H1 (cell line): ENCODE measurements at regions not wholly inside any gene's neighbourhood (a gene's known extent, or its start where the extent isn't known, plus 50 kb on each side); places are given as distances from the start of the nearest gene placed in this dataset.

ENCODE experiments used
- CTCF ChIA-PET: fragments of 300-600 bp; sonication (Branson Sonifier 250); formaldehyde crosslinking; loops from one replicate; lab custom pipeline; 2021; ENCODE audit not compliant: partially characterized antibody; lab: Charles Lee
- POLR2A ChIA-PET: fragments of 300-600 bp; sonication (Branson Sonifier 250); formaldehyde crosslinking; loops from one replicate; lab custom pipeline; 2021; ENCODE audit warnings: inconsistent platforms; ENCODE audit not compliant: partially characterized antibody; lab: Charles Lee
- DNase-seq, 2 experiments: peaks; one replicate each; pipeline versions ENCODE4 v3.0.0 to v3.0.0-alpha.2; 2010 to 2022; ENCODE audit warnings: low spot score in 2 of 2, low read depth in 1 of 2, mixed read lengths in 1 of 2
- FAIRE-seq: peaks from 2 replicates; lab custom pipeline; 2011; peaks lifted over from hg19 to GRCh38; lab: Jason Lieb, UNC
- H2AFZ ChIP-seq: 2 replicates; pipeline ENCODE4 v1.8.1; 2012; ENCODE audit warnings: low read length, inconsistent platforms
- H2AK5ac ChIP-seq: 2 replicates; pipeline ENCODE4 v1.6.1; 2013; ENCODE audit warnings: low read depth, low read length
- H2BK120ac ChIP-seq: replicated peaks from 2 replicates; pipeline ENCODE3; 2013; ENCODE audit warnings: low read depth, low read length, inconsistent platforms
- H2BK12ac ChIP-seq: 2 replicates; pipeline ENCODE4 v1.6.1; 2013; ENCODE audit warnings: low read depth, low read length
- H2BK15ac ChIP-seq: 2 replicates; pipeline ENCODE4 v1.6.1; 2013; ENCODE audit warnings: low read length
- H2BK20ac ChIP-seq: 2 replicates; pipeline ENCODE4 v1.6.1; 2013; ENCODE audit warnings: low read length
- H2BK5ac ChIP-seq: 2 replicates; pipeline ENCODE4 v1.6.1; 2013; ENCODE audit warnings: low read depth, low read length
- H3K14ac ChIP-seq: 2 replicates; pipeline ENCODE4 v1.6.1; 2013; ENCODE audit warnings: inconsistent platforms; ENCODE audit not compliant: insufficient read length
- H3K18ac ChIP-seq: 2 replicates; pipeline ENCODE4 v1.6.1; 2013; ENCODE audit warnings: low read length; ENCODE audit errors: extremely low read depth
- H3K23ac ChIP-seq: 2 replicates; pipeline ENCODE4 v1.6.1; 2013; ENCODE audit warnings: inconsistent platforms; ENCODE audit not compliant: insufficient read length
- H3K23me2 ChIP-seq: 2 replicates; pipeline ENCODE4 v1.6.1; 2013; ENCODE audit warnings: low read depth, low read length
- H3K27ac ChIP-seq: 2 replicates; pipeline ENCODE4 v1.6.1; 2011; ENCODE audit warnings: low read depth, low read length, inconsistent platforms
- H3K27me3 ChIP-seq, 4 experiments: replicated peaks in 1 of 4; 1 replicate in 1 of 4; 2 replicates in 3 of 4; pipeline versions ENCODE4 v1.6.1 to v1.8.1; 2011 to 2013; ENCODE audit warnings: low read length in 3 of 4, mild to moderate bottlenecking in 3 of 4, inconsistent platforms in 2 of 4, mixed read lengths in 2 of 4, moderate library complexity in 1 of 4; ENCODE audit not compliant: control insufficient read depth in 3 of 4, insufficient read depth in 3 of 4; ENCODE audit errors: extremely low read depth in 1 of 4
- H3K36me3 ChIP-seq, 4 experiments: 2 replicates each; pipeline versions ENCODE4 v1.6.1 to v1.8.1; 2011 to 2013; ENCODE audit warnings: mild to moderate bottlenecking in 4 of 4, low read length in 3 of 4, moderate library complexity in 2 of 4, control low read depth in 1 of 4, inconsistent platforms in 1 of 4; ENCODE audit not compliant: insufficient read depth in 4 of 4, control insufficient read depth in 2 of 4
- H3K4ac ChIP-seq: replicated peaks from 2 replicates; pipeline ENCODE3; 2013; ENCODE audit warnings: low read length, low read depth, mixed read lengths, inconsistent platforms; ENCODE audit not compliant: insufficient read length
- H3K4me1 ChIP-seq, 4 experiments: replicated peaks in 1 of 4; 1 replicate in 1 of 4; 2 replicates in 3 of 4; pipeline versions ENCODE4 v1.6.1 to v1.8.1; 2011 to 2013; ENCODE audit warnings: low read length in 3 of 4, inconsistent platforms in 2 of 4, mixed read lengths in 1 of 4; ENCODE audit not compliant: insufficient read depth in 4 of 4, control insufficient read depth in 3 of 4
- H3K4me2 ChIP-seq, 2 experiments: 2 replicates each; pipeline versions ENCODE4 v1.6.1 to v1.8.1; 2011 to 2013; ENCODE audit warnings: low read depth in 2 of 2, low read length in 2 of 2, control low read depth in 1 of 2, inconsistent platforms in 1 of 2, mild to moderate bottlenecking in 1 of 2; ENCODE audit not compliant: insufficient read depth in 1 of 2
- H3K4me3 ChIP-seq, 4 experiments: fragments of 200-600, 300-600 bp in 1 of 4; sonication (generic), shearing (Covaris generic), sonication (Bioruptor Twin) in 1 of 4; 2 replicates each; pipeline versions ENCODE4 v1.5.1 to v1.8.1; 2011 to 2016; ENCODE audit warnings: low read length in 4 of 4, low read depth in 3 of 4, control low read depth in 2 of 4, inconsistent platforms in 2 of 4, mild to moderate bottlenecking in 2 of 4, mixed read lengths in 1 of 4, moderate library complexity in 1 of 4; ENCODE audit not compliant: insufficient read depth in 2 of 4; ENCODE audit errors: extremely low read depth in 1 of 4
- H3K56ac ChIP-seq: replicated peaks from 2 replicates; pipeline ENCODE3; 2013; ENCODE audit warnings: low read depth, mild to moderate bottlenecking, mixed read lengths, low read length, inconsistent platforms; ENCODE audit not compliant: insufficient read length
- H3K79me1 ChIP-seq: 2 replicates; pipeline ENCODE4 v1.6.1; 2013; ENCODE audit warnings: low read depth, low read length, control low read depth
- H3K79me2 ChIP-seq, 2 experiments: 2 replicates each; pipeline versions ENCODE4 v1.6.1 to v1.8.1; 2012 to 2013; ENCODE audit warnings: low read length in 2 of 2, mild to moderate bottlenecking in 2 of 2, inconsistent platforms in 1 of 2; ENCODE audit not compliant: insufficient read depth in 2 of 2, control insufficient read depth in 1 of 2
- H3K9ac ChIP-seq, 4 experiments: replicated peaks in 1 of 4; 1 replicate in 1 of 4; 2 replicates in 3 of 4; pipeline versions ENCODE4 v1.6.1 to v1.8.1; 2011 to 2013; ENCODE audit warnings: low read depth in 3 of 4, low read length in 3 of 4, control low read depth in 2 of 4, mild to moderate bottlenecking in 2 of 4, moderate library complexity in 2 of 4, inconsistent platforms in 1 of 4; ENCODE audit errors: extremely low read depth in 1 of 4
- H3K9me3 ChIP-seq, 2 experiments: 2 replicates each; pipeline versions ENCODE4 v1.6.1 to v1.8.1; 2012 to 2013; ENCODE audit warnings: mild to moderate bottlenecking in 2 of 2, moderate library complexity in 2 of 2, control low read depth in 1 of 2, inconsistent platforms in 1 of 2, low read depth in 1 of 2, low read length in 1 of 2, mixed read lengths in 1 of 2; ENCODE audit not compliant: insufficient read depth in 2 of 2
- H4K20me1 ChIP-seq, 2 experiments: replicated peaks in 1 of 2; 2 replicates each; pipeline versions ENCODE3 to v1.8.1; 2011 to 2013; ENCODE audit warnings: inconsistent platforms in 2 of 2, low read length in 2 of 2, mild to moderate bottlenecking in 1 of 2; ENCODE audit not compliant: insufficient read depth in 2 of 2, control insufficient read depth in 1 of 2
- H4K5ac ChIP-seq: 2 replicates; pipeline ENCODE4 v1.6.1; 2013; ENCODE audit warnings: low read length, low read depth, mixed read lengths, inconsistent platforms; ENCODE audit not compliant: insufficient read length
- H4K8ac ChIP-seq: 2 replicates; pipeline ENCODE4 v1.8.0; 2013; ENCODE audit warnings: mild to moderate bottlenecking, moderate library complexity, low read length, inconsistent platforms; ENCODE audit not compliant: insufficient read depth; ENCODE audit errors: extremely low read depth
- H4K91ac ChIP-seq: replicated peaks from 2 replicates; pipeline ENCODE3; 2013; ENCODE audit warnings: low read length, mixed read lengths, inconsistent platforms; ENCODE audit not compliant: insufficient read length
- CHD2 ChIP-seq: IDR thresholded peaks from 2 replicates; pipeline ENCODE4 v1.6.1; 2012; ENCODE audit warnings: low read length, improper control_type of control experiment
- CTCF ChIP-seq, 3 experiments: IDR thresholded peaks; 1 replicate in 2 of 3; 2 replicates in 1 of 3; pipeline versions ENCODE4 v1.5.1 to v1.6.1; 2011; ENCODE audit warnings: low read length in 3 of 3, mild to moderate bottlenecking in 3 of 3, inconsistent platforms in 2 of 3, low read depth in 1 of 3, moderate library complexity in 1 of 3; ENCODE audit not compliant: insufficient read depth in 1 of 3; ENCODE audit errors: control extremely low read depth in 1 of 3
- JUN ChIP-seq: IDR thresholded peaks from 2 replicates; pipeline ENCODE4 v1.6.1; 2011; ENCODE audit warnings: low read depth, mild to moderate bottlenecking, improper control_type of control experiment, low read length
- NRF1 ChIP-seq: IDR thresholded peaks from 2 replicates; pipeline ENCODE4 v1.6.1; 2011; ENCODE audit warnings: mild to moderate bottlenecking, low read depth, low read length, improper control_type of control experiment
- POLR2AphosphoS5 ChIP-seq: IDR thresholded peaks from 2 replicates; pipeline ENCODE4 v1.6.1; 2011; ENCODE audit warnings: low read depth, low read length
- RBBP5 ChIP-seq: IDR thresholded peaks from 2 replicates; pipeline ENCODE4 v1.7.1; 2012; ENCODE audit warnings: low read depth, mild to moderate bottlenecking, inconsistent platforms, low read length, moderate library complexity, borderline replicate concordance
- SRF ChIP-seq: IDR thresholded peaks from 2 replicates; pipeline ENCODE4 v1.6.1; 2011; ENCODE audit warnings: mild to moderate bottlenecking, low read depth, low read length, moderate library complexity
- TAF1 ChIP-seq: IDR thresholded peaks from 2 replicates; pipeline ENCODE4 v1.6.1; 2011; ENCODE audit warnings: mild to moderate bottlenecking, low read depth, low read length

GRCh38 chr1:195735140-195735539, 873.1 kb downstream of the KCNT2 start:
- CTCF ChIA-PET = interaction anchor here (0.9 to 2.9 kb wide), 3 partner anchors 9 to 322 kb away, joined by 3 to 20 read pairs (median 4); no protein-coding TSS in a partner anchor
- H2BK5ac ChIP-seq = no peak overlapping the region
- H3K4me1 ChIP-seq = no peaks in the 10 kb centered on the region
- no peak overlapping the region for H3K4ac ChIP-seq
- no peaks in the 10 kb centered on the region for H3K79me2 ChIP-seq
- H3K14ac ChIP-seq = no peak overlapping the region
- H2BK15ac ChIP-seq = no peak overlapping the region
- H4K8ac ChIP-seq = no peak overlapping the region
- no peak overlapping the region for H2BK20ac ChIP-seq
- H4K5ac ChIP-seq = no peak overlapping the region
- H3K9ac ChIP-seq = no peak overlapping the region
- no peak overlapping the region for H3K18ac ChIP-seq
- H3K36me3 ChIP-seq = no peaks in the 10 kb centered on the region
- no peak overlapping the region for H3K56ac ChIP-seq
- POLR2A ChIA-PET = no interaction called here
- H4K20me1 ChIP-seq = no peaks in the 10 kb centered on the region
- no peaks in the 10 kb centered on the region for H3K27me3 ChIP-seq
- no peaks in the 10 kb centered on the region for H3K79me1 ChIP-seq
- FAIRE-seq = no peak
- TF ChIP-seq SRF (no peak), JUN (no peak), TAF1 (no peak), RBBP5 (no peak), CTCF (IDR thresholded peaks at IDR 0.05; ENCODE audit: control extremely low read depth in 1 of 3, insufficient read depth in 1 of 3, low read depth in 1 of 3, low read length in 3 of 3) (no peak), POLR2AphosphoS5 (no peak), CHD2 (no peak), NRF1 (no peak)
- no peak overlapping the region for H3K27ac ChIP-seq
- H2BK120ac ChIP-seq = no peak overlapping the region
- H2BK12ac ChIP-seq = no peak overlapping the region
- no peaks in the 10 kb centered on the region for H3K23me2 ChIP-seq
- DNase-seq = no peak
- no peak overlapping the region for H3K4me3 ChIP-seq
- H3K9me3 ChIP-seq = no peaks in the 10 kb centered on the region
- no peak overlapping the region for H3K4me2 ChIP-seq
- no peak overlapping the region for H4K91ac ChIP-seq
- H3K23ac ChIP-seq = no peak overlapping the region
- H2AFZ ChIP-seq = no peak overlapping the region; the same call in 1 of the 2 replicates
- no peak overlapping the region for H2AK5ac ChIP-seq
